ENCODE measurements at regions not wholly inside any gene's neighbourhood (a gene's known extent, or its start where the extent isn't known, plus 50 kb on each side); places are given as distances from the start of the nearest gene placed in this dataset.

DNA sequence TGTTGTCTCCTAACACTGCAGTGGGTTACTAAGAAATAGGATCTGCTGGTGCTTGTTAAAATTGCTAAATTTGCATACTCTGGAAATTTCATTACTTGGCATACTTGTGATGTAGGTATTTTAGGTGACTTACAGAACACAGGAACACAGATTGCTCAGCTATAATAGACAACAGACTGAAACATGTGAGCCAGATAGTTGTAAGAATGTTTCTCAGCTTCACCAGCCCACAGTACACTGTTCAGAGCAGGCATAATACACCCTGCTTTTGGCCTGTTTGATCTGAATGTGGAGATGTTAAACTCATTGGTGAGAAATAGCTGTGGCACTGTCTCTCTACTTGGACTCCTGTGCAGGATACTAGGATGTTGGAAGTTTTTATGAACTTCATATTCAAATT lies 275.7 kb downstream of the CSNK1G3 start:
- Mint-ChIP-seq H3K9me3 (peaks cover 22% of the 10 kb centered on the region), H3K27me3 (ENCODE audit: low read depth) (peaks cover 4% of the 10 kb centered on the region), H3K4me3 (no peak overlapping the region), H3K4me1 (peaks cover 4% of the 10 kb centered on the region), H3K27ac (no peak overlapping the region), H3K36me3 (peaks cover 16% of the 10 kb centered on the region)
- DNase-seq (ENCODE audit: low spot score in 2 of 2, unreplicated experiment in 2 of 2): no peak
- TF ChIP-seq, protein P1, sequence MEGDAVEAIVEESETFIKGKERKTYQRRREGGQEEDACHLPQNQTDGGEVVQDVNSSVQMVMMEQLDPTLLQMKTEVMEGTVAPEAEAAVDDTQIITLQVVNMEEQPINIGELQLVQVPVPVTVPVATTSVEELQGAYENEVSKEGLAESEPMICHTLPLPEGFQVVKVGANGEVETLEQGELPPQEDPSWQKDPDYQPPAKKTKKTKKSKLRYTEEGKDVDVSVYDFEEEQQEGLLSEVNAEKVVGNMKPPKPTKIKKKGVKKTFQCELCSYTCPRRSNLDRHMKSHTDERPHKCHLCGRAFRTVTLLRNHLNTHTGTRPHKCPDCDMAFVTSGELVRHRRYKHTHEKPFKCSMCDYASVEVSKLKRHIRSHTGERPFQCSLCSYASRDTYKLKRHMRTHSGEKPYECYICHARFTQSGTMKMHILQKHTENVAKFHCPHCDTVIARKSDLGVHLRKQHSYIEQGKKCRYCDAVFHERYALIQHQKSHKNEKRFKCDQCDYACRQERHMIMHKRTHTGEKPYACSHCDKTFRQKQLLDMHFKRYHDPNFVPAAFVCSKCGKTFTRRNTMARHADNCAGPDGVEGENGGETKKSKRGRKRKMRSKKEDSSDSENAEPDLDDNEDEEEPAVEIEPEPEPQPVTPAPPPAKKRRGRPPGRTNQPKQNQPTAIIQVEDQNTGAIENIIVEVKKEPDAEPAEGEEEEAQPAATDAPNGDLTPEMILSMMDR (IDR thresholded peaks at IDR 0.05; ENCODE audit: unreplicated experiment): no peak

DNA sequence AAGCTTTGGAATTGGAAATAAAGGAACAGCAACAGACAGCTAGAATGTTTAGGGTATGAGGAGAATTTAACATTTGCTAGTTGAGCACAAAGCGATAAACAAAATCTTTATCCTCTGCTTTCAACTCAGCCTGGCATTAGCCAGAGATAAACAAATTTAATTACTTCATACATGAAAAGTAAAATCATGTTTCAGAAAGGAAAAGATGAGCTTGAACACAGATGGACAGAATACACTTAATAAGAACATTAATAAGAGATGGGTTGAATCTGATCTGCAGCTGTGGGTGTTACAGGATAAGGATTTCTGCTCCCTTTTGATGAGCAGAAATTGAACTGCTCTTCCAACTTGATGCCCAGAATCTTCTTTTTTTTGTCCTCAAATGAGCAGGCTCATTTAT lies 275.2 kb downstream of the CSNK1G3 start:
- Mint-ChIP-seq H3K4me3 (no peak overlapping the region), H3K36me3 (peaks cover 16% of the 10 kb centered on the region), H3K9me3 (peaks cover 22% of the 10 kb centered on the region), H3K4me1 (peaks cover 4% of the 10 kb centered on the region), H3K27ac (no peak overlapping the region), H3K27me3 (ENCODE audit: low read depth) (peaks cover 4% of the 10 kb centered on the region)
- TF ChIP-seq, protein P1 (IDR thresholded peaks at IDR 0.05; ENCODE audit: unreplicated experiment): no peak
- no peak for DNase-seq (ENCODE audit: low spot score in 2 of 2, unreplicated experiment in 2 of 2)

DNA sequence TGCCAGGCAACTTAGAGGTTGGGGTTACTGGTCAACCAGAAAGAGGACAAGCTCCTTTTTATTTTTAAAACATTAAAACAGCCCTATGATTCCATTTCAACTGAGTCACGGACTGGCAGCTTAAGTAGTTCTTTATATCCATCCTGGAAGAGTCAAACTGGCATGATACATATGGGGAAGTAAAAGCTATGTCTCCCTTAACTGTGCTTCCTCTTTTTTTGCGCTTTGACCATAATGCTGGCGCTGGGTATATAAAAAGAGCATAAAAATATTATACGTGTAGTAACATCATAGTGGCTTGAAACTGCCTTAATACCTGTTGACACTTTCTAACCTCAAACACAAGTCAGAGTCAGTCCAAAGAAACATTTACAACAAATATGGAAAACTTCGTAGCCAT lies 274.4 kb downstream of the CSNK1G3 start:
- peaks cover 16% of the 10 kb centered on the region for H3K36me3 Mint-ChIP-seq
- H3K9me3 Mint-ChIP-seq: peaks cover 22% of the 10 kb centered on the region
- peaks cover 4% of the 10 kb centered on the region for H3K4me1 Mint-ChIP-seq
- DNase-seq (ENCODE audit: low spot score in 2 of 2, unreplicated experiment in 2 of 2): no peak
- TF ChIP-seq, protein P1 (IDR thresholded peaks at IDR 0.05; ENCODE audit: unreplicated experiment): no peak
- peaks cover 4% of the 10 kb centered on the region for H3K27me3 Mint-ChIP-seq (ENCODE audit: low read depth)
- H3K4me3 Mint-ChIP-seq: no peak overlapping the region
- no peak overlapping the region for H3K27ac Mint-ChIP-seq

DNA sequence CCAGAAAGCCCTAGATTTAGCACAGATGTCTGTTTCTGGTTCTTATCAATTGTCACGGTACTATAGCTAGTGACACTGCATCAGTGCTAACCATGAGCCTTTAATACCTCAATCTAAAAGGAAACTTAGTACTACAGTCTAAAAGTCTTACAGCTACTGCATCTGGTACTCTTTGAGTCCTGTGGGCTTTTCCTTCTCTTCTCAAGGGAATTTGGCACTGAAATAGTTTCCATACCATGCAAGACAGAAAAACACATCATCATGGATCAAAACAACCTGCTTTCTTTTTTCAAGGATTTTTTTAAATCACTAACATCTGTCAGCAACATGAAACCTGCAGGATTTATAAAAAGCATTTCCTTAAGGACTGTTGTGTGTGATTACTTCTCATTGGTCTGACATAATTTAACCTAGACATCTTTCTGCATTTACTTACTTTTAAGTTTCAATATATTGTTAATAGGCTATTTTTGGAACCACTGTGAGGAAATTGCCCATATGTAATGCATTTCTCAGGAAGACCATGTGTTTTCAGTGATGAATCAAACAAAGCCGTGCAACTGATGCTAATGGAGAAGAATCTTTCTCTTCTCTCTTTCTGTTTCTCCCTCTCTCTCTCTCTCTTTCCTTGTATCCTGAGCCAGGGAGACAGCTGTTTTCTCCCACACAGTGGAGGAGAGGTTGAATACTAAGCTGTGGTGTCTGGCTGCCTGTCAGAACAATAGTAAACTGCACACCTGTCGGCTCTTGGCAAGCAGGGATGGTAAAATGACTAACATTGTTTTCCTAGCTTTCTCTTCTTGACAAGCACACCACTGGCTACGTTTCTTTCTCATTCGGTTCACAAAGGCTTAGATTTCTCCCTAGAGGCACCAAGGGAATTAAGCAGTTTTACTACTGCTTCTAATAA lies 273.4 kb downstream of the CSNK1G3 start:
- Mint-ChIP-seq H3K36me3 (peaks cover 18% of the 10 kb centered on the region), H3K4me1 (peaks cover 4% of the 10 kb centered on the region), H3K27ac (peak overlapping the region; percentile 77), H3K9me3 (peaks cover 22% of the 10 kb centered on the region), H3K4me3 (peak overlapping the region; percentile 33), H3K27me3 (ENCODE audit: low read depth) (peaks cover 4% of the 10 kb centered on the region)
- DNase-seq (ENCODE audit: low spot score in 2 of 2, unreplicated experiment in 2 of 2): no peak
- TF ChIP-seq, protein P1 (IDR thresholded peaks at IDR 0.05; ENCODE audit: unreplicated experiment): no peak

DNA sequence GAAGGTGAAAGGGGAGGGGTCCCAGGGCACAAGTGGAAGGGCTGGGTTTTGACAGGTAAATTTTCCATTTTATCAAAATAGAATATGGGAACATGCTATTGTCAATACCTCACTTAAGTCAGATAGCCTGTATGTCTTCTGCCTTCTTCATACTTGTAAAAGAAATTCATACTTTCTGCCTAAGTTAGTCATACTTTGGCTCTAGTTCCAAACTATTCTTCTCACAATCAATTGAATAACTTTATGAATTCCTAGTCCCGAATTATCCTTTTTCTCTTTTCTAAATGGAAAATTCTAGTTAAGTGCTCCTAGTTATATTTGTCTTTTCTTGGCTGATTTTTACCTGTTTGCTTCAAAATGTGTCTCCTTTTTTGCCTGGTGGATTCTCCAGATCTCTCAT lies 271.4 kb downstream of the CSNK1G3 start:
- H3K27me3 Mint-ChIP-seq (ENCODE audit: low read depth): peaks cover 4% of the 10 kb centered on the region
- H3K9me3 Mint-ChIP-seq: peaks cover 2% of the 10 kb centered on the region
- peaks cover 3% of the 10 kb centered on the region for H3K36me3 Mint-ChIP-seq
- DNase-seq (ENCODE audit: low spot score in 2 of 2, unreplicated experiment in 2 of 2): no peak
- peaks cover 4% of the 10 kb centered on the region for H3K4me1 Mint-ChIP-seq
- no peak overlapping the region for H3K4me3 Mint-ChIP-seq
- TF ChIP-seq, protein P1 (IDR thresholded peaks at IDR 0.05; ENCODE audit: unreplicated experiment): no peak
- H3K27ac Mint-ChIP-seq: no peak overlapping the region
